ENCODE measurements at regions not wholly inside any gene's neighbourhood (a gene's known extent, or its start where the extent isn't known, plus 50 kb on each side); places are given as distances from the start of the nearest gene placed in this dataset.
"Not testable (repeated sequence)": the region's sequence is repeated elsewhere in the genome, so short reads cannot be mapped to it uniquely, and the experiment has no call there.

DNA sequence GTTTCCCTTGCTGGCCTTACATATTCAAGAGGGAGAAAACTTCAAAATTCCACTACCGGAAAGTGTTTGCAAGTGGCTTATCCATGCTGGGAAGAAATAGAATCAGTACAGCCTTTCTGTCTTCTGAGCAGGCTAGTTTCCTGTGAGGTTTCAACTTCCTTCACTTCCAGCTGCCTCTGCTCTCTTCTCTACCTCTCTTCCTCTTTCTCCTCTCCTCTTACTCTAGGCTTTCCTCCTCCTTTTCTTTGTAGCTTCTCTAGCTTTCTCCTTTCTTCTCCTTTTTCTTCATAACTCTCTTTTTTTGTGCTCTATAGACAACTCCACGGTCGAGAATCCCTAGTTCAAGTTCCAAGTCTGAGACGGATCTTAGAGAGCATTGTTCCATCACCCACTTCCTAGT, 421.8 kb downstream of the ETS1 start:
- no peak for DNase-seq (ENCODE audit: low read depth in 1 of 2, low spot score in 1 of 2)

DNA sequence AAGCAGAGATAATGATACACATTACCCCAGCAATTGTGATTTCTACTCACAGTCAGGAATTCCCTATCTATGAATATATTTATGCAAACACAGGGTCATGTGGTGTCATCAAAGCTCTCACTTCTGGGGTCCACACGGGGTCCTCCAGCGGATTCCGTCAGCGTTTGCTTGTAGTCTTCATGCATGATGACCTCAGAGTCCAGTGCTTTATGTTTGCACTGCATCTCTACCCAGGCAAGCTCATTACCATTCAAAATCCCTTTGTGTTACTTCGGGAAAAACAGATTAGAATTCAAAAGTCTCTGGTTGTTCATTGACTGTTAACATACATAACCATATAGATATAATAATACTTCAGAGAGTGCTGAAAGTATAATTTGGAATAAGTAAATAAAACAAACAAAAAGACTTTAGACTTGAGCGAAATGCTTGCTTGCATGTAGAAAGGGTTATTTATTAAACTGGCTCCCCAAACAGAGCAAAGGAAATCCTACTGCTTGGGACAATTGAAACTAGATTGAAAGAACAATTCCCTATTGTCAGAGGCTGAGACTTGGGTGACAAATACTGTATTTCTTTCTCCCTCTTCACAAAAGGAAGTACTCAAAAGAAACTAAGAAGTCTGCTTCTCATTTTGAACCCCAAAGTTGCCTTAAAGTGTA, 423.1 kb downstream of the ETS1 start:
- DNase-seq (ENCODE audit: low read depth in 1 of 2, low spot score in 1 of 2): no peak

DNA sequence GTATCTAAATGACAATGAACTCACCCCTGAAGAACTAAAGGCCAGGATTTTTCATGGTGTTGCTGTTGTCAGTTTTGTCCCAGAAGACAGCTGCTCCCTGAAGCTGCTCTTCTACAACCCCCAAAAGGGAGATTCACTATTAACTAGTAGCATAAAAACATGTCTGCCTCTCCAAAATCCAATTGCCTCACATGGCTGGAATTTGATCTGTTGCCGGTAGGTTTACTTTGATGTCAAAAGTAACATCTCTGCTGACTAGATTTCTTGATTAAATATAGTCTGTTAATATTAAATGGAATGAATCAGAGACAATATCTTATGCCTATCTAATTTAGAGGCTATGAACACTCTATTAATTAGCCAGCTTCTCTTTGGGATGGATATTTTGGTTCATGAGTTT, 425.4 kb downstream of the ETS1 start:
- DNase-seq (ENCODE audit: low read depth in 1 of 2, low spot score in 1 of 2): no peak

DNA sequence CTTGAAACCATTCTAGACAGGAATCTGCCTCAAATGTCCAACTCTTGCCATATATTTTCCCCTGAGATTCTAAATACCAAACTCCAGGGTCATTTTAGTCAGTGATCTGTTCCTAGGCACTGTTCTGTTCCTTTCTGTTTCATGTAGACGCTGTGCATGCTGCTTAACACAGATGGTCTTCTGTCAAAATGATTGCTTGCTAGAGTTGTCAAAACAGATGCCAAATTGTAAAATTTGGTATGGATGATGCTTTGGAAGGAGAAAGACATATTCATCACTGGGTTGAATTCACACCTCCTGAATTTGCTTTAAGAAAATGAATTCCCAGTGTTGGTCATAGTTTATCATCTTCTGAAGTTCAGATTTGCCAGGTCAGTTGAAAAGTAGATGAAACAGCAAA, 425.9 kb downstream of the ETS1 start:
- DNase-seq (ENCODE audit: low read depth in 1 of 2, low spot score in 1 of 2): no peak

DNA sequence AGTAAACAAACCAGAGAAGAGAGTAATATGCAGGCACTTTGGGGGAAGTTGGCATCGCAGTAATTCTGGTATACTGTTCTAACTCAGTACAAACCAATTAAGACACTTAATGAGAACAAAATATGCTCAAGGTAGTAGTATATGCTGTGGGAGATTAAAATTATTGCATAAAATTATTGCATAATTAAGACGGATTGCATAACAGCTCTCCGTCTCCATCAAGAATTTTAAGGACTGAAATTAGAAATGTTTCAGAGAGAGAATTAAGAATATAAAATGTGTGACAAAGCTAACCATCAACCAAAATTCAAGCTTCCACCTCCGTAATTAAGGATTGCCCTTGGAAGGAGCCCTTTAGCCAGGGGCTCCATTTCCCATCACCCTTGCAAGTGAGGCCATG, 428.5 kb downstream of the ETS1 start:
- DNase-seq (ENCODE audit: low read depth in 1 of 2, low spot score in 1 of 2): no peak

DNA sequence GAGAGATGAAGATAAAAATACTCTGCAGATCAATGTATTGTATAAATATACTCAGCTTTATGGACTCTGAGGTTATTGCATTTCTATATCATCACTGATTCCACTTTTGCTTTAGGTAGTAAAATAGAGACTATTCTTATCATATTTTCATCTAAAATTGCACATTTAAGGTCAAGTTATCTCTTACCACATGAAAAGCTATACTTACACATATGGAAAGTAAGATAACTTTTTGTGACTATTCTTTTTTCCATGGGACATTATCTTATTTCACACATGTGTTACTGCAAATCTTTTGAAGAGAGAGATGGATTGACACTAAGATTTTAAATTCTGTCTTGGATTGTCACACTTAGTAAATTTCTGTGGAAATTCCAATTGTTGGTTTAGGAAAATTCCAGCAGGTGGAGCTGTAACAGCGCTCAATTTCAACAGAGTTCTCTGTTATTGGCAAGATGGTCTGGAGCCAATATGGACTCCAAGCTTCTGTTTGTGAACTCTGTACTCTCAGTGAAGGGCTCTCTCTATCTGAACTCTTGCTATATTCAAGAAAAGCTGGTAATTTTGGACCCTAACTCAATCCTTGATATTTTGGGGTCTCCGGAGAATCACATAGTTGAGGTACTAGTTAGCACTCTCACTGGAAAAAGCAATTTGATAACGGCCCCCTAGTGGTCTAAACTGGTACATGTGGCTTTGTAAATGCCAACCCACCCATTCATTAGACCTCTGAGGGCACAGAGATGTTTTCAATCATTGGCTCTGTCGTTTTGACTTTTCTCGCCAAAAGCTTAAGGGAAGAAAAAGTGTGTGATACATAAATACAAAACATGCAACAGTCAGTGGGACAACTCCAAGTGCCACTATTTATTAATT, 429.7 kb downstream of the ETS1 start:
- peak in 1 of 2 donors; percentile 65 for DNase-seq (ENCODE audit: low read depth in 1 of 2, low spot score in 1 of 2)

DNA sequence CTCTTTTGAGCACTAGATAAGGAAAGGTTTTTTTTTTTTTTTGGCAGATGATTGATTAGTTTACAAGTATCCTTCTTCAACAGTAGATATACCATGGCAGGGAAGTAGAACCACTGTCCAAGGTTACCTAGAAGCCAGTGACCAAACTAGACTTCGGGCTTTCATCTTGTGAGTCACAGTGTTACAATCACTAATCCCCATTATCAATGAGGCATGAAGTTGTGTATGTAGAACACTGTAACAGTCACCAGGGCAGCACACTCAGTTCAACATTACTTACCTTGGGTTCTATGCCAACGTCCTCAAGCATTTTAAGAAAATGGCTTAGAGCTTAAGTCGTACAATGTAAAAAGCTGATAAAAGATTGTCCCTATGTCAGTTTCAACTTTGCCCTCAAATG, 430.9 kb downstream of the ETS1 start:
- no peak for DNase-seq (ENCODE audit: low read depth in 1 of 2, low spot score in 1 of 2)

DNA sequence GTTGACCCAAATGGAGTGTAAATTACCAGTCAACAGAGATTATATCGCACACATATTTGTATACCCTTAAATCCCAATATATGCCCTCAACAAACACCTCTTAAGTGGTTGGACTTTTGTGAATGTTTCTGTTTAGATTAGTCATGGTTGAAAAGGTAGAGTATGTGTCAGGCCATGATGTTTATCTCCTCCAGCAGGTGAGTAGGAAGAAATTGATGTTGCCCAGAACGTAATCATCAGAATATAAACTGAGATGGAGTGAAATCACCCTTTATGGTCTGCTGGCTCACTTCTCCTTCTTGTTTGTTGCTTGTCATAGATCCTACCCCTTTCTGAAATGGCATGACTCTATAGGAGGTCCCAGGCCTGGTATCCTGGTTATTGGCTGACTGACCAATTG, 431.8 kb downstream of the ETS1 start:
- DNase-seq (ENCODE audit: low read depth in 1 of 2, low spot score in 1 of 2): no peak

DNA sequence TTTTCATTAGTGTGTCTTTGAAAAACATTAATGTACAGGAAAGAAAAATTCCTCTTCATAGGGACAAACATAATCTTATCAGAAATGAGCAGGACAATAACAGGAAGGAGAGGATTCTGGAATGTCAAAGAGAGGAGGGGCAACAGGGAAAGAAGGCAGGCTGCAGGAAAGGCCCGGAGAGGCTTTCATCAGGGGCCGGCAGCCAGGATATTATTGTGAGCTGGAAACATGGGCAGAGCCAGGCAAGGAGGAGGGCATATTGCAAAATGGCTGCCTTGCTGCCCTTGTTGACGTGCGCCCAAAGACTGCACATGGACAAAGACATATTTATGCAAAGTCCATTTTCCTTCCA, 433.7 kb downstream of the ETS1 start:
- DNase-seq (ENCODE audit: low read depth in 1 of 2, low spot score in 1 of 2): no peak

DNA sequence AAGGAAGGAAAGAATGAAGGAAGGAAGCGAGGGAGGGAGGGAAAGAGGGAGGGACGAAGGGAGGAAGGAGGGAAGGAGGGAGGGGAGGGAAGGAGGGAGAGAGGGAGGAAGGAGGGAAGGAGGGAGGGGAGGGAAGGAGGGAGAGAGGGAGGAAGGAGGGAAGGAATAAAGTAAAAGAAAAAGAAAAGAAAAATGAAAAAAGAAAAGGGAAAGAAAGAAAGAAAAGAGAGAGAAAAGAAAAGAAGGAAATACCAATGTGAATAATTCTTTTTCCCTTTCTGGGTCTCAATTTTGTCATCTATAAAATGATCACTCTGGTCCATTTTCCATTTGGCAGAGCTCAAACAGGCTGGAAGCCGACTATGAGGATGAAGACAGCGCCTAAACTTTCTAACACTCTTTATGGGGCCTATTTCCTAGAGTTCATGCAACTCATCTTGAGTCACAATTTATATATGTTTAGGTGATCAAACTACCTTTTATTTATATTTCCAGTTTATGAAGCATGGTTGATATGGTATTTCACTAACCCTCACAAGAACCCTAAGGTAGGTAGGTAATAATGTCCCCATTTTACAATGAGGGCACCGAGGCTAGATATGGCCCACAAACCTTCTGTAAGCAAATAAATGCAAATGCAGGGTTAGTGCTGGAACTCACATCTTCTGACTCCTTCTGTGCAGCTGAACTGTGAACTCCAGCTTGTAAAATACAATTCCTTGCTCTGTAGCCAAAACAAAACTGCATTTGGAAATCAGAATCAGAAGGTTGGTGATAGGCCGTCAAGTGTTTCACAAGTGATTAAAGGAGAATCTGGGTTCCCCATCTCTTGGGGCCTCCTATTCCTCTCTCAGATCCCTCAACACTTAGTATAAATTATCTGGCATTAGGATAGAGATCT, 434.3 kb downstream of the ETS1 start:
- DNase-seq (ENCODE audit: low read depth in 1 of 2, low spot score in 1 of 2): no peak

DNA sequence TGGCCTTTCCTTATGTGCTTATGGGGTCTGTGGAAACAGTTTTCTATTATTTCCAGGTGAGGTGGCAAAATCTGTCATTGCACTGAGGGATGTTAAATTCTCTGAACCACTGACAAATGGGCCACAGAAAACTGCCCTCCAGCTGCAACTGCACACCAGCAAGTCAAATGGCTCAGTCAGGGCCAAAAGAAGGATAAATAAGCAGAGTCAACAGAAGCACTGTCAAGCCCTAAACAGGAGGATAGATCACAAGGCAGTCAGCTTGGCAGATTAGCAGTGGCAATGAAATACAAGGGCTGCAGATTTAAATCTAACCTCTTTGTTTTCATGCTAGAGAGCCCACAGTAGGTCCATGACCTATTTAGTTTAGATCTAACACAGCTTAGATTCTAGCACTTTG, 435.6 kb downstream of the ETS1 start:
- no peak for DNase-seq (ENCODE audit: low read depth in 1 of 2, low spot score in 1 of 2)

DNA sequence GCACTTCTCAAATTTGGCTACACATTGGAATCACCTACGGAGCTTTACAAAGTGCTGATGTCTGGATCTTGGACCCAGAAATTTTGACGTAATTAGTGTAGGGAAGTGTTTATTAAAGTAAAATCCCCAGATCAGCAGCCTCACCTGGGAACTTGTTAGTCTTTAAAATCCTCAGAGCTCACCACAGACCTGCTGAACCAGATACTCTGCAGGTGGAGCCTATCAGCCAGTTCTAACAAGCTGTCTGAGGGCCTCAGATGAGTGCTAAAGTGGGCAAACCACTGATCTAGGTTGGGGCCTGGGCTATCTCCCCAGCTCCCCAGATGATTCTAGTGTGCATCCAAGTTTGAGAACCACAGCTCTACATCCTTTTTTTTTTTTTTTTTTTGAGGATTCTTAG, 436.0 kb downstream of the ETS1 start:
- DNase-seq (ENCODE audit: low read depth in 1 of 2, low spot score in 1 of 2): no peak

DNA sequence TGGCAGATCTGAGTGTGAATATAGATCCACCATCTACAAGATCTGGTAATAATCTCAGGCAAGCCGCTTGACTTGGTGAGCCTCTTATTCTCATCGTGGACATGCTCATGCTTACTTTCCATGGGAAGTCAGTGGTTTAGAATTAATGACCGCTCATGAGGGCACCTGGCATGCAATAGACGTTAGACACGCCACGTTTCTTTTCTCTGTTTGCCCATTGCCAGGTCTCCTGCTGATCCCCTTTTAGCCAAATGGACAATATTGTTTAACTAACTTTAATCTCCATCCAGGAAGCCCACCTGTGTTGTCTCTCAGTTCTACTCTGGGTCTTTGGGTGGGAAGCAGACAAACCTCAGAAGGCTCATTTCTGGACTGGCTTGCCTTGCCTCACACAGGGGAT, 439.1 kb downstream of the ETS1 start:
- no peak for DNase-seq (ENCODE audit: low read depth in 1 of 2, low spot score in 1 of 2)

DNA sequence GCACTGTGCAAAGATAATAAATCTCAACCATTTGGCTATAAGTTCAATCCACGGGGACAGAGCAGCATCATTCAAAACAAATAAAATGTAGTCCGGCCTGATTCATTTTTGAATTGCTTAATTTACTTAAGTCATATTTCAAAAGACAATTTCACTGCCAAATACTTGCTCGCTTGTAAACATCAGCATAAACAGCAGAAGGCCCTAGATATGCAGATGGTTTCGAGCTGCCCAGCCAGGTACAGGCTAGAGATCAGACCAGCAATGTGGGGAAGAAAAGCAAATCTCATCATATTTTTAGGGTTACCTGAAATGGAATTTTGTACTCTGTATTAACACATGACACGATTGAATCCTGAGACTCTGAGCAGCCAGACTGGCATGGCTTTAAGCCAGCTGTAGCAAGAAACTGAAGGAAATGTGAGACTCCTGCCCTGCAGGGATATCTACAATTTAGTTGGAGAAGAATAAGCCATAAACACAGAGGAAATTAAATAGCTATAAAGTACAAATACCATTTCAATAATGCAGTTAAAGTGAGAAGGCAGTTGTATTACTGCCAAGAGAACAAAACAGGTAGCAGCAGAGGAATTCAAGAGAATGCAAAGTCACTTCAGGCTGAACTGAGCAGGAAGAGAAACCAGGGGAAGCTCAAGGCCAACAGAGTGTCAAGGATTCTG, 440.3 kb downstream of the ETS1 start:
- no peak for DNase-seq (ENCODE audit: low read depth in 1 of 2, low spot score in 1 of 2)

DNA sequence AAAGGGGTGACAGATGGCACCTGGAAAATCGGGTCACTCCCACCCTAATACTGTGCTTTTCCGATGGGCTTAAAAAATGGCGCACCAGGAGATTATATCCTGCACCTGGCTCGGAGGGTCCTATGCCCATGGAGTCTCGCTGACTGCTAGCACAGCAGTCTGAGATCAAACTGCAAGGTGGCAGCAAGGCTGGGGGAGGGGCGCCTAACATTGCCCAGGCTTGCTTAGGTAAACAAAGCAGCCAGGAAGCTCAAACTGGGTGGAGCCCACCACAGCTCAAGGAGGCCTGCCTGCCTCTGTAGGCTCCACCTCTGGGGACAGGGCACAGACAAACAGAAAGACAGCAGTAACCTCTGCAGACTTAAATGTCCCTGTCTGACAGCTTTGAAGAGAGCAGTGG, 447.1 kb downstream of the ETS1 start:
- DNase-seq (ENCODE audit: low read depth in 1 of 2, low spot score in 1 of 2): not testable (repeated sequence)

DNA sequence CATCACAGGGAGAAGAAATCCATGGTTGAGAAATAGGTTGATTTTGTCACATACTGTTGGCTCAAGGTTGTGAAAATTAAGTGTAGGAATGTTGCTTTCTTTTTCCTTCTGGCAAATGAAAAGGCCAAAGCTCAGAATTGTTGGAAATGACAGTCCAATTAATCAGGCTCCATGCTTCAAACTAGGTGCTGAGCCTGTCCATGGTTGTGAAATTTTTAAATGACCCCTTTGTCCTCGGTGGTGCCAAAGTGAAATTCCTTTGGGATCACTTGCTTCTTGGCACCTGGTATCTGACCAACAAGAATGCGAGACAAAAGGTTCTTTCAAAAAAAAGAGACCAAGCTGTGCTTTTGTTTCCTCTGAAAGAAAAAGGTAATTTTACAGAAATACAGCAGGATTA, 451.9 kb downstream of the ETS1 start:
- no peak for DNase-seq (ENCODE audit: low read depth in 1 of 2, low spot score in 1 of 2)

DNA sequence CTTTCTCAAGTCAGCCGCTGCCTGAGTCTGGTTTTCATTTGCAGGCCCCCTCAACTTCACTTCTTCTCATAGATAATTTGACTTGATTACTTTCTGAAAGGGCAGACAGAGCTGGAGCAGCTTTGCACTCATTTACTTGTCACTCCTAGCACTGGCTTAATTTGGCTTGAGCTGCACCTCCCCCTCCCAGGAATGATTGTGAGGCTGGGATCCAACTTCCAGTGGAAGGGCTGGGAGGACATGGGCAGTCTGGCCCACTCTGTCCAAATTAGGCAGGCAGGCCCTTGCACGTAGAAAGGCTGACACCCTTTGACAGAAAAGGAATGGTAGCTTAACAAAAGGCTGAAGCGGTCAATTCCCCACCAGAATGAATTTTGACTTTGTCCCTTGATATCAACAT, 453.9 kb downstream of the ETS1 start:
- no peak for DNase-seq (ENCODE audit: low read depth in 1 of 2, low spot score in 1 of 2)

DNA sequence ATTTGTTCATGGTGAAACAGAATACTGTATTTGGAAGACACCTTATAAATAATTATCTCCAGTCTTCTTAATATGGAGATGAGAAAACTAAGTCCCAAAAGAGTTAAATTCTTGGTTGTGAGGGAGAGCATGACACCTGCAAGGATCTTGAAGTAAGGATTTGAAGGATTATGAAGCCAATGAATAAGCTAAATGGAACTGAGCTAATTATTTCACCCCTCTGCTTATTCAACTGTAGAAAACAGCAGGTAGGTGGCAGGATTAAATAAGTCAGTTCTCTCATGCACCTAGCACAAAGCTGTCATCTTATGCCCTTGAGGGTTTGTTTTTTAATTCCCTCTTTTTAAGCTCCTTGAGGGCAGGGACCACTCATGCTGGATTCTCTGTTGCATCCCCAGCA, 457.3 kb downstream of the ETS1 start:
- no peak for DNase-seq (ENCODE audit: low read depth in 1 of 2, low spot score in 1 of 2)

DNA sequence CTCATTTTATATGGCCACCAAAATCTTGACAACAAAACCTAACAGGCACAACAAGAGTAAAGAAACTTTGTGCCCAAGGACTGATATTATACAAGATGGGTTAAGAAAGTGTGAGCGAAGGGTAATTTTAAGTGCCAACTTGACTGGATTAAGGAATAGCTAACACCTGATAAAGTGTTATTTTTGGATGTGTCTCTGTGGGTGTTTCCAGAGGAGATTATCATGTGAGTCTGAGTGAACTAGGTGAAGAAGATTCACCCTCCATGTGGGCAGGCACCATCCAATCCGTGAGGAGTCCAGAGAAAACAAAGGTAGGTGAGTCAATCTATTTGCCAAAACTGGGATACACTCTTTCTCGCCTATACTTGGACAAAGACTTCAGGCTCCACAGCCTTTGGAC, 461.6 kb downstream of the ETS1 start:
- DNase-seq (ENCODE audit: low read depth in 1 of 2, low spot score in 1 of 2): no peak

DNA sequence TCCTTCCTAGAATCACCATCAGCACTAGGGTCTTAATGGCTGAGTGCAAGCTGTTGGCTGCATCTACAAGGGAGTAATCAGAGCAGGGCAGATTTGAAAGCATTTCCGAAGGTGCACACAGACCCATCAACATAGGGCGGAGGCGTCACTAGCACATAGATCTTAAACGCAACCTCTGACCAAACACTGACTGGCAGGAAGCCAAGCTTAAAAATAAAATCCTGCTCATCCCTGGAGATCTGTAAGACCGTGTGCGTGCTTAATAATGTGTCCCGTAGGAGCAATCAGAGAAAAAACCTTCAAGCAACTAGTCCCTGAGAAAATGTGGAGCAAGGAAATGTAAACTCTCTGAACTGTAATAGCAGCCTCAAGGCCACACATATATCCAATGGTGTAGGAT, 470.5 kb downstream of the ETS1 start:
- DNase-seq (ENCODE audit: low read depth in 1 of 2, low spot score in 1 of 2): no peak

DNA sequence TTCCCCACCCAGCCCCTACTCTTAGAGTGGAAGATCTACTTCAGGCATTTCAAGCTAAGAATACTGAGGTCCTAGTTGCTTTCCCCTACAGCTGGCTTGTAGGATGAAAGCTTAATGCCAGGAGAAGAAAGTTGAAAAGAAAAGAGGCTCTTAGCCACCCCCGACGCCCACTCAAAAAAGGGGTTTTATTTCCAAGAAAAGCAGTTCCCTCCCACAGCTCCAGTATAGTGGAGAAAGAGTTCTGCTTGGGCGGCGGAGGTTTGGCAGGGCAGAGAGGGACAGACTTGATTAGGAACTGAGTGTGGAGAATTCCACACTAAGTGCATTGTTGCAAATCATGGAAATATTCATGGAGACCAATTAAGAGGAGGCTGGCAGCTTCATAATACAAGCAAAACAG, 470.9 kb downstream of the ETS1 start:
- DNase-seq (ENCODE audit: low read depth in 1 of 2, low spot score in 1 of 2): no peak

Measured in activated CD4-positive, alpha-beta T cell treated with anti-CD3 and anti-CD28 coated beads, Interleukin-2, amount 50 U/mL, for 24 hours (primary cell).